Activated gamma-delta T cell (primary cell): ENCODE measurements at regions not wholly inside any gene's neighbourhood (a gene's known extent, or its start where the extent isn't known, plus 50 kb on each side); places are given as distances from the start of the nearest gene placed in this dataset.

ENCODE experiments used
- DNase-seq: peaks from one replicate; lab custom pipeline; 2025; lab: John Stamatoyannopoulos, UW

GRCh38 chr2:425947-426346 is 138.1 kb upstream of the ALKAL2 start:
- no peak for DNase-seq

GRCh38 chr2:425243-425642 is 137.4 kb upstream of the ALKAL2 start:
- no peak for DNase-seq

- DNase-seq = no peak
Observed at GRCh38 chr2:424306-425171, 136.6 kb upstream of the ALKAL2 start.

- no peak for DNase-seq
Observed at GRCh38 chr2:423479-423878, 135.6 kb upstream of the ALKAL2 start.

- DNase-seq = no peak
Observed at GRCh38 chr2:422676-423435, 135.0 kb upstream of the ALKAL2 start.

GRCh38 chr2:421406-421805 is 133.5 kb upstream of the ALKAL2 start:
- no peak for DNase-seq

GRCh38 chr2:419687-420317 is 131.9 kb upstream of the ALKAL2 start:
- peak; percentile 30 for DNase-seq

GRCh38 chr2:417662-418061 is 129.8 kb upstream of the ALKAL2 start:
- DNase-seq = no peak

- no peak for DNase-seq
Observed at GRCh38 chr2:417006-417405, 129.1 kb upstream of the ALKAL2 start.

GRCh38 chr2:415986-416610 is 128.2 kb upstream of the ALKAL2 start:
- no peak for DNase-seq

- no peak for DNase-seq
Observed at GRCh38 chr2:409523-409922, 121.6 kb upstream of the ALKAL2 start.

GRCh38 chr2:407630-408029 is 119.7 kb upstream of the ALKAL2 start:
- DNase-seq = no peak

- no peak for DNase-seq
Observed at GRCh38 chr2:406876-407275, 119.0 kb upstream of the ALKAL2 start.

GRCh38 chr2:406231-406630 is 118.3 kb upstream of the ALKAL2 start:
- DNase-seq = no peak

GRCh38 chr2:404581-404980 is 116.7 kb upstream of the ALKAL2 start:
- DNase-seq = no peak

- DNase-seq = no peak
Observed at GRCh38 chr2:403682-404081, 115.8 kb upstream of the ALKAL2 start.

- DNase-seq = no peak
Observed at GRCh38 chr2:402721-403120, 114.8 kb upstream of the ALKAL2 start.

GRCh38 chr2:402206-402605 is 114.3 kb upstream of the ALKAL2 start:
- no peak for DNase-seq

GRCh38 chr2:401019-401679 is 113.3 kb upstream of the ALKAL2 start:
- DNase-seq = no peak

- no peak for DNase-seq
Observed at GRCh38 chr2:397926-398325, 110.0 kb upstream of the ALKAL2 start.

GRCh38 chr2:397521-397920 is 109.6 kb upstream of the ALKAL2 start:
- no peak for DNase-seq

- DNase-seq = no peak
Observed at GRCh38 chr2:396903-397302, 109.0 kb upstream of the ALKAL2 start.
